GM19099 (cell line): ENCODE measurements at regions not wholly inside any gene's neighbourhood (a gene's known extent, or its start where the extent isn't known, plus 50 kb on each side); places are given as distances from the start of the nearest gene placed in this dataset.

ENCODE experiments used
- POLR2A ChIP-seq: IDR thresholded peaks from 3 replicates; pipeline ENCODE4 v1.6.1; 2011; ENCODE audit warnings: low read depth; ENCODE audit not compliant: insufficient read length; ENCODE audit errors: extremely low read depth

GRCh38 chr6:156583083-156583482 is 194.1 kb upstream of the ARID1B start:
- no peak for TF ChIP-seq POLR2A

DNA sequence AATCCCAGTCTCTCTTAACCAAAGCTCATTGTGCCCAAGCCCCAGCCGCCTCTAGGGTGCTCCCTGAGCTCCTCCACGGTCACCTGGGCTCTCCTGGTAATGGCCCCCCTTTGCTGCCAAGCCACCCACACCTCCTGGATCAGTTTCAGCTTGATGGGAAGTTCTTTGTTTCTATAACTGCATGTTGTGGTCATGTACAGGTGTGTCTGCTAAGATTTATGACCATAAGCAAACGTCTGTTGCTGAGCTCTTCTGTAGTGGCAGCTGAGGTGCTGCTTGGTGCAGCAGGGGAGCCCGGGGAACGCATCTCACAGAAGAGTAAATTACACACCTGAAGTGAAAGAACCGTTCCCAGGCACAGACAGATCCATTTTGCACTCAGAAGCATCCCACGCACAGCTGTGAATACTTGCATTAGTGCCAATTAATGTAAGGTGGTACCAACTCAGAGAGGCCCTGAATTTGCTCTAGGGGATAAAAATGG is 194.6 kb upstream of the ARID1B start:
- no peak for TF ChIP-seq POLR2A

- TF ChIP-seq POLR2A, result no peak
Observed at GRCh38 chr6:156579564-156579963, 197.6 kb upstream of the ARID1B start.

- TF ChIP-seq POLR2A, result no peak
Observed at GRCh38 chr6:156577749-156578148, 199.4 kb upstream of the ARID1B start.

DNA sequence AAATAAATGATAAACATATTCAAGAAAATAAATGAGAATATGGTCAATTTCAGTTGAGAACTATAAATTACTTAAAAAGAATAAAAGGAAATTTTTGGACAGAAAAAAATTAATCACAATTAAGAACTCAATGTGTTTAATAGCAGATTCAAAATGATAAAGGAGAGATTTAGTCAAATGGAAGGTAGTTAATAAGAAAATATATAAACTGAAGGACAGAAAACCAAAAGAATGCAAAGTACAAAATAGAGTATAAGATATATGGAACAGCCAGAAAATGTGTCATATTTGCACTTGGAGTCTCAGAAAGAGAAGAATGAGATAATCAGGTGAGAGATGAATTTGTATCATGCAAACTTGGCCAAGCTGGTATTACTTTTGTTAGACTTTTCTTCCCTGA is 201.8 kb upstream of the ARID1B start:
- no peak for TF ChIP-seq POLR2A

- TF ChIP-seq POLR2A, result no peak
Observed at GRCh38 chr6:156564807-156565149, 212.4 kb upstream of the ARID1B start.

DNA sequence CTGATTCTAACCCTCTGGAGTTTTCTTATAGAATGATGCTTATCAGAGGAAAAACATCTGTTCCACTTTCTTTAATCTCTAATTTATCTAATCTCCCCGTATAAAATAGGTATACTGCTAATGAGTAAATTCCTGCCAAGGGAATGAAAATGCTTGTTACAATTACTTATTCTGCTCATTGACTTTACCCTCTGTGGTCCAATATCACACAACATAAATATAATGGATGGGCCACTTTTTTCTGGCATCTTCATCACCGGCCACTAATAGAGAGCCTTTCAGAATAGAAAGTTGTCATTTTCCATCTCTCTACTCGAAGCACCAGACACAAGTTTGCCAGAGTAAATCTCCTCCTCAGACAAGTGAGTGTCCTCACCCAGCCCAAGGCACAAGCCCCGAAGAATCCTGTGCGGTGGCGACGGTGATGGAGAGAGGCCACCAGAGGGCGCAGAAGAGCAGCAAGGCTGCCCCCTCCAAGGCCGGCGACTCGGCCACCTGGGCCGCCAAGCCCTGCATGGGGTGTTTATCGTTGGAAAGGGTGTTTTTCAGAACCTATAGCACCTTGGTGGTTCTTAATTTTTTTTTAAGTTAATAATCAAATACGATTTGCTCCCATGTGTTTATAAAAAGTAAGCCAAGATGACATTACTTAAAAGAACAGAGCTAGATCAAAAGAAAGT is 212.9 kb upstream of the ARID1B start:
- TF ChIP-seq POLR2A, result no peak

- no peak for TF ChIP-seq POLR2A
Observed at GRCh38 chr6:156563714-156564113, 213.5 kb upstream of the ARID1B start.

DNA sequence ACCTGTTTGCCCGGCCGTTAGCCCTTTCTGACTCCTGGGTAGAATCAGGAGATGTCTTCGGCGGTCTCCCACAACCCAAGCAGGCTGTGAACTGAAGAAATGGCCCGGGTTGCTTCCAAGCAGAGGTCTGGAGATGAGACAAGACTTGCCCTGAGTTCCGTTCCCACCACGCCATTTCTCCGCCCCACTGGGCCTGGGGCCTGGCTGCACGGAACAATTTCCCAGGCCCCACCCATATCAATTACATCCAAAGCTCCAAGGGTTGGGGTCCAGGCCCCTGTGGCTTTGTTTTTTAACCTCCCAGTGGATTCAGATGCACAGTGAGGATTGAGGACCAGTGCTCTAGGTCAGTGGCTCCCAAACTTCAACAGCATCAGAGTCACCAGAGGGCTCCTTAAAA is 214.5 kb upstream of the ARID1B start:
- no peak for TF ChIP-seq POLR2A

- TF ChIP-seq POLR2A, result no peak
Observed at GRCh38 chr6:156562019-156562418, 215.2 kb upstream of the ARID1B start.

DNA sequence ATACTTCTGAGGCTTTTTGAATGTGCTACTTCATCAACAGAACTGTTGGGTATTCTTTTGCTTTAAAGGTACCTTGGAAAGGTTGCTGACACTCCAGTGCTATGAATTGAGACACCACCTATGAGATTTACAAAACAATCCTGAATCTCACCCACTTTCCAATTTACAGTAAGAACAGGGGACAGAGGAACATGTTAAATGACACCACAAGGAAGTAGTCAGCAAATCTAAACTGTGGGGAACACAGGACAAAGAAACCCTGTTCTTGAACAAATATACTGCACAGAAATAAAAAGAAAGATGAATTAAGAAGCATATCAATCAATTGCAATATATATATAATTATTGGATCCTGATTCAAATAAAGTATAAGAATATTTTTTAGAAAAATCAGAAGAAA is 216.7 kb upstream of the ARID1B start:
- TF ChIP-seq POLR2A, result no peak

DNA sequence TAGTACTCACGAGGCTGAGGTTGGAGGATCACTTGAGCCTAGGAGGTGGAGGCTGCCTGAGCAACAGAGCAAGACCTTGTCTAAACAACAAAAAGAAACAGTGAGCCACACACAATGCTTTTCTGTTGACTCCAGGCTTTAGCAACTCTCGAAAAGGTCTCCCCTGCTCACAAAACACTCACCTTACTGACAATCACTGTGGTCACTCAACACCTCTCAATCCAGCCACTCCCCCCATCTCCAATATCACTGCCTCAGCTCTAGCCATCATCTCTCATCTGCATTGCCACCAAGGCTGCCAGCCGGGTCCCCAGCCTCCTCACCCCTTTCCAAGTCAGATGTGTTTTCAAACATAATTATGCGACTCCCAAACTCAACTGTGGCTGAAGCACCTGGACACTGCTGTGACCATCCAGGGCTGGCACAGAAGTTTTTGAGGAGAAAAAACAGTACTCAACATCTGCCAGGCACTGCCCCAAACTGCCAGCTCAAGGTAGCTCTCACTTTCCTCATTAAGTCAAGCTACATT is 218.0 kb upstream of the ARID1B start:
- TF ChIP-seq POLR2A, result no peak

GRCh38 chr6:156557911-156558259 is 219.3 kb upstream of the ARID1B start:
- no peak for TF ChIP-seq POLR2A

- TF ChIP-seq POLR2A, result no peak
Observed at GRCh38 chr6:156557251-156557910, 219.8 kb upstream of the ARID1B start.

DNA sequence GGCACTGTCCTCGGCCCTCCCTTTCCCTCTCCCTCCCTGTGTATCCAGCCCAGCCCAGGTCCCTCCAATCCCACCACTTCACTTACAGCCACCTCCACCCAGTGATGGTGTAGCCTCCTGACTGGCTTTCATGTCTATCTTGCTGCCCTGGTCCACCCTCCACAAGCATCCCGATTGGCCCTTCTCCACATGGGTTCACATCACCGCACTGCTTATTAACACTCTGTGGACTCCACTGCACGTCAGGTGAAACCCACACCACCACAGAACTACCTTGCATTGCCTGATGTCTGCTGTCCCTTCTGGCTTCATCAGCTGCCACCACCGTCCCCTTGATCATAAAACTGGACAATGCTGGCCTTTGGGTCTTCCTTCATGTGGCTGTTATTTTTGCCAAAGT is 220.4 kb upstream of the ARID1B start:
- TF ChIP-seq POLR2A, result no peak

- no peak for TF ChIP-seq POLR2A
Observed at GRCh38 chr6:156555116-156555515, 222.1 kb upstream of the ARID1B start.
